ENCODE measurements at regions not wholly inside any gene's neighbourhood (a gene's known extent, or its start where the extent isn't known, plus 50 kb on each side); places are given as distances from the start of the nearest gene placed in this dataset.
"Not testable (repeated sequence)": the region's sequence is repeated elsewhere in the genome, so short reads cannot be mapped to it uniquely, and the experiment has no call there.

GRCh38 chr4:34000356-34000755 is 2244.0 kb downstream of the ARAP2 start:
- no peak for TF ChIP-seq CREB5 (CRISPR knock-in tag; IDR thresholded peaks at IDR 0.05; ENCODE audit: low read depth)
- TF ChIP-seq ZNF565 (CRISPR knock-in tag; conservative IDR thresholded peaks at IDR 0.05; ENCODE audit: low read depth) = no peak
- TF ChIP-seq CSDC2 (CRISPR knock-in tag; IDR thresholded peaks at IDR 0.05) = no peak
- no peak for TF ChIP-seq ZNF70 (CRISPR knock-in tag; IDR thresholded peaks at IDR 0.05)
- no peak for TF ChIP-seq POU6F1 (CRISPR knock-in tag; IDR thresholded peaks at IDR 0.05; ENCODE audit: borderline replicate concordance, low read depth)
- no peak for TF ChIP-seq RARB (CRISPR knock-in tag; IDR thresholded peaks at IDR 0.05)
- no peak for TF ChIP-seq PPARA (CRISPR knock-in tag; IDR thresholded peaks at IDR 0.05; ENCODE audit: borderline replicate concordance)
- TF ChIP-seq OSR1 (CRISPR knock-in tag; IDR thresholded peaks at IDR 0.05) = no peak
- no peak for TF ChIP-seq TCF4 (CRISPR knock-in tag; IDR thresholded peaks at IDR 0.05; ENCODE audit: borderline replicate concordance)
- ATAC-seq = no peak

- ATAC-seq = not testable (repeated sequence)
These were observed 2237.8 kb downstream of the ARAP2 start for GRCh38 chr4:34006540-34006939.

- ATAC-seq = no peak
- TF ChIP-seq TSHZ2 (CRISPR knock-in tag; IDR thresholded peaks at IDR 0.05) = no peak
- TF ChIP-seq ZFP3 (CRISPR knock-in tag; IDR thresholded peaks at IDR 0.05) = no peak
- TF ChIP-seq CSDC2 (CRISPR knock-in tag; IDR thresholded peaks at IDR 0.05) = no peak
- TF ChIP-seq ZC3H10 (CRISPR knock-in tag; IDR thresholded peaks at IDR 0.05) = no peak
- no peak for TF ChIP-seq GLIS3 (CRISPR knock-in tag; IDR thresholded peaks at IDR 0.05)
- no peak for TF ChIP-seq SNAI2 (CRISPR knock-in tag; IDR thresholded peaks at IDR 0.05)
- TF ChIP-seq RARB (CRISPR knock-in tag; IDR thresholded peaks at IDR 0.05) = no peak
- no peak for TF ChIP-seq POU6F1 (CRISPR knock-in tag; IDR thresholded peaks at IDR 0.05; ENCODE audit: borderline replicate concordance, low read depth)
- TF ChIP-seq BACH2 (CRISPR knock-in tag; IDR thresholded peaks at IDR 0.05; ENCODE audit: borderline replicate concordance) = no peak
- no peak for TF ChIP-seq TOX (CRISPR knock-in tag; IDR thresholded peaks at IDR 0.05; ENCODE audit: borderline replicate concordance)
- no peak for TF ChIP-seq CREB5 (CRISPR knock-in tag; IDR thresholded peaks at IDR 0.05; ENCODE audit: low read depth)
- no peak for TF ChIP-seq PPARA (CRISPR knock-in tag; IDR thresholded peaks at IDR 0.05; ENCODE audit: borderline replicate concordance)
- TF ChIP-seq PATZ1 (CRISPR knock-in tag; IDR thresholded peaks at IDR 0.05; ENCODE audit: borderline replicate concordance) = no peak
- TF ChIP-seq ZNF8 (CRISPR knock-in tag; IDR thresholded peaks at IDR 0.05) = no peak
These were observed 2234.4 kb downstream of the ARAP2 start for GRCh38 chr4:34009951-34010350.

Measured in SK-N-SH treated with all-trans-retinoic acid at 6 μM for 48 hours (cell line).